GM19438 (cell line): ENCODE measurements at regions not wholly inside any gene's neighbourhood (a gene's known extent, or its start where the extent isn't known, plus 50 kb on each side); places are given as distances from the start of the nearest gene placed in this dataset.

Source experiments
- ATAC-seq: cut with Tn5 transposase; IDR thresholded peaks from one replicate; pipeline ENCODE4 v1.9.1; 2021; ENCODE audit warnings: low read depth; ENCODE audit not compliant: unreplicated experiment

- ATAC-seq = no peak
Measured at GRCh38 chr20:21918398-21918797, 212.9 kb downstream of the PAX1 start.

- ATAC-seq = no peak
Measured at GRCh38 chr20:21902391-21902790, 196.9 kb downstream of the PAX1 start.

- ATAC-seq = no peak
Measured at GRCh38 chr20:21901470-21902275, 196.2 kb downstream of the PAX1 start.

- no peak for ATAC-seq
Measured at GRCh38 chr20:21900431-21900830, 195.0 kb downstream of the PAX1 start.

GRCh38 chr20:21874921-21875320, 169.5 kb downstream of the PAX1 start:
- ATAC-seq = no peak

- no peak for ATAC-seq
Measured at GRCh38 chr20:21874127-21874526, 168.7 kb downstream of the PAX1 start.

GRCh38 chr20:21873291-21873690, 167.8 kb downstream of the PAX1 start:
- no peak for ATAC-seq

- ATAC-seq = no peak
Measured at GRCh38 chr20:21867811-21868210, 162.3 kb downstream of the PAX1 start.

- no peak for ATAC-seq
Measured at GRCh38 chr20:21867353-21867752, 161.9 kb downstream of the PAX1 start.

- ATAC-seq = no peak
Measured at GRCh38 chr20:21862956-21863355, 157.5 kb downstream of the PAX1 start.

- no peak for ATAC-seq
Measured at GRCh38 chr20:21862259-21862946, 156.9 kb downstream of the PAX1 start.

- ATAC-seq = no peak
Measured at GRCh38 chr20:21840991-21841390, 135.5 kb downstream of the PAX1 start.

GRCh38 chr20:21839982-21840381, 134.5 kb downstream of the PAX1 start:
- no peak for ATAC-seq

- ATAC-seq = no peak
Measured at GRCh38 chr20:21836346-21836745, 130.9 kb downstream of the PAX1 start.

- no peak for ATAC-seq
Measured at GRCh38 chr20:21835042-21835441, 129.6 kb downstream of the PAX1 start.

GRCh38 chr20:21832442-21833385, 127.2 kb downstream of the PAX1 start:
- no peak for ATAC-seq

- no peak for ATAC-seq
Measured at GRCh38 chr20:21826976-21827375, 121.5 kb downstream of the PAX1 start.

GRCh38 chr20:21821358-21821757, 115.9 kb downstream of the PAX1 start:
- ATAC-seq = no peak

- ATAC-seq = no peak
Measured at GRCh38 chr20:21820688-21821087, 115.2 kb downstream of the PAX1 start.

GRCh38 chr20:21820045-21820444, 114.6 kb downstream of the PAX1 start:
- ATAC-seq = no peak

GRCh38 chr20:21812379-21812778, 106.9 kb downstream of the PAX1 start:
- ATAC-seq = no peak
